Suprapubic skin (tissue), 4 donors: ENCODE measurements at regions not wholly inside any gene's neighbourhood (a gene's known extent, or its start where the extent isn't known, plus 50 kb on each side); places are given as distances from the start of the nearest gene placed in this dataset.

ENCODE experiments used
- CTCF ChIP-seq, 2 donors: fragments of 200-600 bp in 1 of 2; fragments of 450-650 bp in 1 of 2; sonication (generic) in 1 of 2; IDR thresholded peaks; one replicate each; pipeline ENCODE4 v1.5.1; 2016 to 2019; ENCODE audit warnings: antibody characterized with exemption in 2 of 2, mild to moderate bottlenecking in 1 of 2, moderate library complexity in 1 of 2
- EP300 ChIP-seq: sonication (generic); formaldehyde crosslinking; IDR thresholded peaks from one replicate; pipeline ENCODE4 v1.6.1; 2017; ENCODE audit warnings: antibody characterized with exemption
- POLR2A ChIP-seq, 2 donors: fragments of 450-650 bp; IDR thresholded peaks; one replicate each; pipeline ENCODE4 v1.6.1; 2017; ENCODE audit warnings: antibody characterized with exemption in 2 of 2, mild to moderate bottlenecking in 2 of 2, moderate library complexity in 2 of 2
- POLR2AphosphoS5 ChIP-seq, 3 donors: sonication (generic); formaldehyde crosslinking; IDR thresholded peaks; one replicate each; pipeline ENCODE4 v1.6.1; 2017; ENCODE audit warnings: antibody characterized with exemption in 3 of 3

GRCh38 chr14:48967419-48967818 is 618.8 kb downstream of the RPS29 start:
- TF ChIP-seq CTCF (IDR thresholded peaks at IDR 0.05), result no peak
- TF ChIP-seq EP300, result no peak
- no peak for TF ChIP-seq POLR2A (IDR thresholded peaks at IDR 0.05)
- TF ChIP-seq POLR2AphosphoS5 (IDR thresholded peaks at IDR 0.05), result no peak
